ENCODE measurements at regions not wholly inside any gene's neighbourhood (a gene's known extent, or its start where the extent isn't known, plus 50 kb on each side); places are given as distances from the start of the nearest gene placed in this dataset.

- TF ChIP-seq CTCF (IDR thresholded peaks at IDR 0.05) (no peak), POLR2A (IDR thresholded peaks at IDR 0.05) (no peak)
Measured at GRCh38 chr4:58063404-58064160, 953.4 kb upstream of the IGFBP7 start.
